ENCODE measurements at regions not wholly inside any gene's neighbourhood (a gene's known extent, or its start where the extent isn't known, plus 50 kb on each side); places are given as distances from the start of the nearest gene placed in this dataset.

- no peak overlapping the region for H3K27ac Mint-ChIP-seq (ENCODE audit: unreplicated experiment)
- no peaks in the 10 kb centered on the region for H3K4me1 Mint-ChIP-seq
- H3K9me3 Mint-ChIP-seq = no peaks in the 10 kb centered on the region
- no peak overlapping the region for H3K4me3 Mint-ChIP-seq
- TF ChIP-seq, protein P1, sequence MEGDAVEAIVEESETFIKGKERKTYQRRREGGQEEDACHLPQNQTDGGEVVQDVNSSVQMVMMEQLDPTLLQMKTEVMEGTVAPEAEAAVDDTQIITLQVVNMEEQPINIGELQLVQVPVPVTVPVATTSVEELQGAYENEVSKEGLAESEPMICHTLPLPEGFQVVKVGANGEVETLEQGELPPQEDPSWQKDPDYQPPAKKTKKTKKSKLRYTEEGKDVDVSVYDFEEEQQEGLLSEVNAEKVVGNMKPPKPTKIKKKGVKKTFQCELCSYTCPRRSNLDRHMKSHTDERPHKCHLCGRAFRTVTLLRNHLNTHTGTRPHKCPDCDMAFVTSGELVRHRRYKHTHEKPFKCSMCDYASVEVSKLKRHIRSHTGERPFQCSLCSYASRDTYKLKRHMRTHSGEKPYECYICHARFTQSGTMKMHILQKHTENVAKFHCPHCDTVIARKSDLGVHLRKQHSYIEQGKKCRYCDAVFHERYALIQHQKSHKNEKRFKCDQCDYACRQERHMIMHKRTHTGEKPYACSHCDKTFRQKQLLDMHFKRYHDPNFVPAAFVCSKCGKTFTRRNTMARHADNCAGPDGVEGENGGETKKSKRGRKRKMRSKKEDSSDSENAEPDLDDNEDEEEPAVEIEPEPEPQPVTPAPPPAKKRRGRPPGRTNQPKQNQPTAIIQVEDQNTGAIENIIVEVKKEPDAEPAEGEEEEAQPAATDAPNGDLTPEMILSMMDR (conservative IDR thresholded peaks at IDR 0.05) = peak; percentile 30
- no peak for DNase-seq (ENCODE audit: low read depth, low spot score)
- peaks cover 2% of the 10 kb centered on the region for H3K27me3 Mint-ChIP-seq (ENCODE audit: low read depth)
- H3K36me3 Mint-ChIP-seq (ENCODE audit: low read depth) = no peaks in the 10 kb centered on the region
Measured at GRCh38 chr17:77606865-77607210, 351.7 kb upstream of the TNRC6C start.

DNA sequence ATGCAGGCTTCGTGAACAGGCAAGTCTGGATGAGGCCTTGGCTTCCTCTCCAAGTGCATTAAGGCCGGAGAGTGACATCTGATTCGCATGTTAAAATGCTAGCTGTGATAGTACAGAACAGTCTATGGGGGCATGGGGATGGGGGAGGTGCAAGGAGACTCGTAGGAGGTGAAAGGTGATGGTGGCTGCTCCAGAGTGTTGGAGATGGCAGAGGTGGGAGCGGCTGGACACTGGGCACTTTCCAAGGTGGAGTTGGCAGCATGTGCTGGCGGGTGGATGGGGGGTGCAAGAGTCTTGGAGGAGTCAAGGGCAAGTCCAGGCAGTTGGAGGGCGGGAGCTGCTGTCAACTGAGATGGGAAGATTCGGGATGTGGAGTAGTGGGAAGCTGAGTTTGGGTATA, 350.9 kb upstream of the TNRC6C start:
- no peaks in the 10 kb centered on the region for H3K36me3 Mint-ChIP-seq (ENCODE audit: low read depth)
- no peak overlapping the region for H3K27ac Mint-ChIP-seq (ENCODE audit: unreplicated experiment)
- no peaks in the 10 kb centered on the region for H3K4me1 Mint-ChIP-seq
- H3K27me3 Mint-ChIP-seq (ENCODE audit: low read depth) = peaks cover 2% of the 10 kb centered on the region
- no peaks in the 10 kb centered on the region for H3K9me3 Mint-ChIP-seq
- no peak overlapping the region for H3K4me3 Mint-ChIP-seq
- DNase-seq (ENCODE audit: low read depth, low spot score) = no peak
- TF ChIP-seq, protein P1 (conservative IDR thresholded peaks at IDR 0.05) = no peak

- Mint-ChIP-seq H3K27ac (ENCODE audit: unreplicated experiment) (peak overlapping the region; percentile 3), H3K9me3 (no peaks in the 10 kb centered on the region), H3K27me3 (ENCODE audit: low read depth) (peaks cover 2% of the 10 kb centered on the region), H3K36me3 (ENCODE audit: low read depth) (no peaks in the 10 kb centered on the region), H3K4me3 (no peak overlapping the region), H3K4me1 (no peaks in the 10 kb centered on the region)
- DNase-seq (ENCODE audit: low read depth, low spot score) = no peak
- TF ChIP-seq, protein P1 (conservative IDR thresholded peaks at IDR 0.05) = no peak
Measured at GRCh38 chr17:77608431-77608830, 350.1 kb upstream of the TNRC6C start.

- H3K9me3 Mint-ChIP-seq = no peaks in the 10 kb centered on the region
- no peaks in the 10 kb centered on the region for H3K4me1 Mint-ChIP-seq
- peaks cover 7% of the 10 kb centered on the region for H3K27me3 Mint-ChIP-seq (ENCODE audit: low read depth)
- TF ChIP-seq, protein P1 (conservative IDR thresholded peaks at IDR 0.05) = no peak
- DNase-seq (ENCODE audit: low read depth, low spot score) = no peak
- H3K4me3 Mint-ChIP-seq = no peak overlapping the region
- no peaks in the 10 kb centered on the region for H3K36me3 Mint-ChIP-seq (ENCODE audit: low read depth)
- peak overlapping the region; percentile 93 for H3K27ac Mint-ChIP-seq (ENCODE audit: unreplicated experiment)
Measured at GRCh38 chr17:77609553-77610517, 348.7 kb upstream of the TNRC6C start.

DNA sequence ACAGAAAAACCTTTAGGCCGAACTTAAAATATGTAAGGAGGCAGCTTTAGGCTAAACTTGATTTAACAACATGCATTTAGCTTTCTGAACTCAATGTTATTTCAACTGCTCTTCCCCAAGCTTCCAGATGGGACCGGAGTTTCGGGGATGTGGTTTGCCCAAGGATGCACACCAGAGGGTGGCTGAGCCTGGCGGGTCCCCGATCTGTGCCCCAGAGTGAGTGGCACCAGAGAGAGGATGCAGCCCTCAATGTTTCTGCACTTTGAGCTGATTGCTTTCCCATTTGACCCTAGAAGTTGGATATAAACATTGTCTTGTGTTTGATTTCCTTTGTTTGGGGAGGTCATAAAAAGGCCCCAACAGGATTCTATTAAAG, 348.0 kb upstream of the TNRC6C start:
- Mint-ChIP-seq H3K27ac (ENCODE audit: unreplicated experiment) (no peak overlapping the region), H3K36me3 (ENCODE audit: low read depth) (no peaks in the 10 kb centered on the region), H3K9me3 (no peaks in the 10 kb centered on the region), H3K4me3 (no peak overlapping the region), H3K4me1 (peaks cover 1% of the 10 kb centered on the region), H3K27me3 (ENCODE audit: low read depth) (peaks cover 7% of the 10 kb centered on the region)
- TF ChIP-seq, protein P1 (conservative IDR thresholded peaks at IDR 0.05) = no peak
- no peak for DNase-seq (ENCODE audit: low read depth, low spot score)

All from neural crest cell (in vitro differentiated cells).